ENCODE measurements at regions not wholly inside any gene's neighbourhood (a gene's known extent, or its start where the extent isn't known, plus 50 kb on each side); places are given as distances from the start of the nearest gene placed in this dataset.
"Not testable (repeated sequence)": the region's sequence is repeated elsewhere in the genome, so short reads cannot be mapped to it uniquely, and the experiment has no call there.

GRCh38 chr6:27633221-27633688 is 160.3 kb upstream of the ZNF184 start:
- CTCF ChIA-PET: interaction anchor here (0.5 kb wide), 1 partner anchor 506 kb away, joined by 3 read pairs; no protein-coding TSS in a partner anchor
- DNase-seq: peak in 2 of 3 donors; percentile 15 to 43
- peaks cover 17 to 78% (median 35%) of the 10 kb centered on the region in 5 experiments for H3K27me3 ChIP-seq (replicated peaks in 2 of 5; ENCODE audit: control insufficient read depth in 4 of 5, insufficient read depth in 5 of 5, low read length in 4 of 5)
- H3K4me1 ChIP-seq (ENCODE audit: control extremely low read depth in 1 of 4, control insufficient read depth in 4 of 4, insufficient read depth in 4 of 4, low read length in 3 of 4): peaks cover 0 to 13% (median 9%) of the 10 kb centered on the region in 4 experiments
- H3K27ac ChIP-seq (ENCODE audit: insufficient read depth in 1 of 2, low read depth in 1 of 2, low read length in 2 of 2, poor library complexity in 1 of 2, severe bottlenecking in 2 of 2); H3K36me3 ChIP-seq (ENCODE audit: control insufficient read depth in 4 of 4, insufficient read depth in 4 of 4, low read length in 3 of 4); H3K4me3 ChIP-seq (ENCODE audit: control insufficient read depth in 1 of 7, extremely low read depth in 1 of 7, insufficient read depth in 4 of 7, low read depth in 2 of 7, low read length in 6 of 7); POLR2A ChIA-PET: not testable (repeated sequence)
- peaks cover 2 to 23% (median 6%) of the 10 kb centered on the region in 5 experiments for H3K9me3 ChIP-seq (ENCODE audit: control extremely low read depth in 1 of 5, control insufficient read depth in 4 of 5, insufficient read depth in 2 of 5, low read depth in 1 of 5, low read length in 4 of 5)
- WGBS (ENCODE audit: insufficient coverage): 92% methylated on average over 2 of the region's 4 CpGs

GRCh38 chr6:27631609-27631916 is 158.7 kb upstream of the ZNF184 start:
- Histone ChIP-seq H3K9me3 (ENCODE audit: control extremely low read depth in 1 of 5, control insufficient read depth in 4 of 5, insufficient read depth in 2 of 5, low read depth in 1 of 5, low read length in 4 of 5) (peaks cover 2 to 23% (median 6%) of the 10 kb centered on the region in 5 experiments), H3K4me3 (ENCODE audit: control insufficient read depth in 1 of 7, extremely low read depth in 1 of 7, insufficient read depth in 4 of 7, low read depth in 2 of 7, low read length in 6 of 7) (peak overlapping the region in 1 of 7 experiments; percentile 74), H3K27ac (ENCODE audit: insufficient read depth in 1 of 2, low read depth in 1 of 2, low read length in 2 of 2, poor library complexity in 1 of 2, severe bottlenecking in 2 of 2) (no peak overlapping the region), H3K4me1 (ENCODE audit: control extremely low read depth in 1 of 4, control insufficient read depth in 4 of 4, insufficient read depth in 4 of 4, low read length in 3 of 4) (peaks cover 0 to 13% (median 9%) of the 10 kb centered on the region in 4 experiments), H3K36me3 (ENCODE audit: control insufficient read depth in 4 of 4, insufficient read depth in 4 of 4, low read length in 3 of 4) (no peaks in the 10 kb centered on the region), H3K27me3 (replicated peaks in 2 of 5; ENCODE audit: control insufficient read depth in 4 of 5, insufficient read depth in 5 of 5, low read length in 4 of 5) (peaks cover 17 to 82% (median 38%) of the 10 kb centered on the region in 5 experiments)
- CTCF ChIA-PET: interaction anchor here (1.0 to 1.5 kb wide), 3 partner anchors 12 to 64 kb away, joined by 3 to 5 read pairs (median 3); no protein-coding TSS in a partner anchor
- POLR2A ChIA-PET: no interaction called here
- WGBS (ENCODE audit: insufficient coverage): no CpG with 5 or more reads among the region's 1 CpG
- no peak for DNase-seq

DNA sequence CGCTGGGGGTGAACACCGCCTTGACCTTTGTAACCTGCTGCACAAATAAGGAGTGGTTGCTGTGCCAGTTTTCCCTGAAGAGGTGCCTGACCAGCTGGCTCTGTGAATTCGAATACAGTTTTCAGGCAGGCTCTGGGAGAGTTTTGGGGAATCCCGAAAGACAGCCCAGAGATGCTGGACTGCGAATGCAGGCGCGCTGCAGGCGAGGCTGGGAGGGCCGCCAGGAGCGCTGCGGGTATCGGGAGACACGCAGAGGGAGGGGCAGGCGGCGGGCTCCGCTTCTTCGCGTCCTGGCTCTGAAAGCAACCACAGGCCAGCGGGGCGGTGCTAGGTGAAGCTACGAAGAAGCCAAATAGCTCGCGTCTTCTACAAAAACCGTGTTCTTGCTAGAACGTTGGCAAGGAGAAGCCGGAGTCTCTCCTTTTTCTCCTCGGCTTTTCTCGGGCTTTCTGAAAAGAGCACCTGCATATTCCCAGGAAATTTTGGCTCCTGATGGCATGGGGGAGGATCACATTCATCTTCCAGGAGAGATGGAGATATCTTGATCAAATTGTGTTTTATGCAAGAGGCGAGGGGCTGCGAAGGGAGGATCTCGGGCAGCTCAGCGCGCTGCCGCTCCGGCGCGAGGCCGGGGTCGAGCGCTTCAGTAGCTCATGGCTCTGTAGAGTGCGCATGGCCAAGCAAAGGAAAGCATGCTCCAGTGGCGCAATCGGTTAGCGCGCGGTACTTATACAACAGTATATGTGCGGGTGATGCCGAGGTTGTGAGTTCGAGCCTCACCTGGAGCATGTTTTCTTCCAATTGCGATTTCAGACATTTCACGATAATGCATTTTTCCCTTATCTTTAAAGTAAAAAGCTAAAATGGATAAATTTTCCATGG is 158.1 kb upstream of the ZNF184 start:
- peaks cover 17 to 84% (median 38%) of the 10 kb centered on the region in 5 experiments for H3K27me3 ChIP-seq (replicated peaks in 2 of 5; ENCODE audit: control insufficient read depth in 4 of 5, insufficient read depth in 5 of 5, low read length in 4 of 5)
- WGBS (ENCODE audit: insufficient coverage): 4% methylated on average over 45 of the region's 51 CpGs
- H3K4me1 ChIP-seq (ENCODE audit: control extremely low read depth in 1 of 4, control insufficient read depth in 4 of 4, insufficient read depth in 4 of 4, low read length in 3 of 4): peaks cover 0 to 13% (median 9%) of the 10 kb centered on the region in 4 experiments
- ChIA-PET CTCF (interaction anchor here (1.0 to 1.5 kb wide), 3 partner anchors 11 to 64 kb away, joined by 3 to 5 read pairs (median 3); no protein-coding TSS in a partner anchor), POLR2A (no interaction called here)
- H3K9me3 ChIP-seq (ENCODE audit: control extremely low read depth in 1 of 5, control insufficient read depth in 4 of 5, insufficient read depth in 2 of 5, low read depth in 1 of 5, low read length in 4 of 5): peaks cover 2 to 23% (median 6%) of the 10 kb centered on the region in 5 experiments
- DNase-seq: peak; percentile 42 to 73 (median 63)
- peak overlapping the region in 1 of 2 experiments; percentile 49 for H3K27ac ChIP-seq (ENCODE audit: insufficient read depth in 1 of 2, low read depth in 1 of 2, low read length in 2 of 2, poor library complexity in 1 of 2, severe bottlenecking in 2 of 2)
- H3K4me3 ChIP-seq (ENCODE audit: control insufficient read depth in 1 of 7, extremely low read depth in 1 of 7, insufficient read depth in 4 of 7, low read depth in 2 of 7, low read length in 6 of 7): peak overlapping the region in 6 of 7 experiments; percentile 43 to 74 (median 54)
- H3K36me3 ChIP-seq (ENCODE audit: control insufficient read depth in 4 of 4, insufficient read depth in 4 of 4, low read length in 3 of 4): no peaks in the 10 kb centered on the region

- H3K36me3 ChIP-seq (ENCODE audit: control insufficient read depth in 4 of 4, insufficient read depth in 4 of 4, low read length in 3 of 4): no peaks in the 10 kb centered on the region
- ChIA-PET CTCF (interaction anchor here (1.1 to 1.5 kb wide), 2 partner anchors 12 to 27 kb away, joined by 3 to 4 read pairs; no protein-coding TSS in a partner anchor), POLR2A (no interaction called here)
- 90% methylated on average over 2 of the region's 3 CpGs for WGBS (ENCODE audit: insufficient coverage)
- H3K27ac ChIP-seq (ENCODE audit: insufficient read depth in 1 of 2, low read depth in 1 of 2, low read length in 2 of 2, poor library complexity in 1 of 2, severe bottlenecking in 2 of 2): no peak overlapping the region
- DNase-seq: no peak
- H3K27me3 ChIP-seq (replicated peaks in 2 of 5; ENCODE audit: control insufficient read depth in 4 of 5, insufficient read depth in 5 of 5, low read length in 4 of 5): peaks cover 3 to 76% (median 18%) of the 10 kb centered on the region in 5 experiments
- no peaks in the 10 kb centered on the region for H3K9me3 ChIP-seq (ENCODE audit: control extremely low read depth in 1 of 5, control insufficient read depth in 4 of 5, insufficient read depth in 2 of 5, low read depth in 1 of 5, low read length in 4 of 5)
- no peak overlapping the region for H3K4me3 ChIP-seq (ENCODE audit: control insufficient read depth in 1 of 7, extremely low read depth in 1 of 7, insufficient read depth in 4 of 7, low read depth in 2 of 7, low read length in 6 of 7)
- no peaks in the 10 kb centered on the region for H3K4me1 ChIP-seq (ENCODE audit: control extremely low read depth in 1 of 4, control insufficient read depth in 4 of 4, insufficient read depth in 4 of 4, low read length in 3 of 4)
These were observed 151.9 kb upstream of the ZNF184 start for GRCh38 chr6:27624694-27625262.

- Histone ChIP-seq H3K27ac (ENCODE audit: insufficient read depth in 1 of 2, low read depth in 1 of 2, low read length in 2 of 2, poor library complexity in 1 of 2, severe bottlenecking in 2 of 2) (no peak overlapping the region), H3K4me3 (ENCODE audit: control insufficient read depth in 1 of 7, extremely low read depth in 1 of 7, insufficient read depth in 4 of 7, low read depth in 2 of 7, low read length in 6 of 7) (no peak overlapping the region), H3K4me1 (ENCODE audit: control extremely low read depth in 1 of 4, control insufficient read depth in 4 of 4, insufficient read depth in 4 of 4, low read length in 3 of 4) (no peaks in the 10 kb centered on the region), H3K27me3 (replicated peaks in 2 of 5; ENCODE audit: control insufficient read depth in 4 of 5, insufficient read depth in 5 of 5, low read length in 4 of 5) (peaks cover 9 to 75% (median 29%) of the 10 kb centered on the region in 5 experiments), H3K9me3 (ENCODE audit: control extremely low read depth in 1 of 5, control insufficient read depth in 4 of 5, insufficient read depth in 2 of 5, low read depth in 1 of 5, low read length in 4 of 5) (peaks cover 0 to 1% (median 0%) of the 10 kb centered on the region in 5 experiments), H3K36me3 (ENCODE audit: control insufficient read depth in 4 of 4, insufficient read depth in 4 of 4, low read length in 3 of 4) (no peaks in the 10 kb centered on the region)
- ChIA-PET POLR2A (no interaction called here), CTCF (no interaction called here)
- DNase-seq: no peak
- WGBS (ENCODE audit: insufficient coverage): 83% methylated on average over 2 of the region's 3 CpGs
These were observed 150.2 kb upstream of the ZNF184 start for GRCh38 chr6:27623103-27623502.

DNA sequence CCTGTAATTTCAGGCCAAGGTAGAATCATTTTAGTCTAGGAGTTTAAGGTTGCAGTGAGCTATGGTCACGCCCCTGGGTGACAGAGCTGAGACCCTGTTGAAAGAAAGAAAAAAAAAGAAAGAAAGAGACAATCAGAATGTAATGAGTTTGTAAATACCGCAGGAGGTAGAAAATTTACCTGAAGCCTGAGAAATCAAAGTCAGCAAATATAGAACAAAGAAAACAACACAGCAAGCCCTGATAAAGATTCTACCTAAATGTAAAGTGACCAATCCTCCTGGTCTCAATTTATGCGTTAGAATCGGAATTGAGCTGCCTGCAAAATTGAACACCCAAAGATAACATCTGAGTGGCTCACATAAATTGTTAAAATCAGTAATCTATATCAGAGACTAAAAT is 146.5 kb upstream of the ZNF184 start:
- Histone ChIP-seq H3K4me3 (ENCODE audit: control insufficient read depth in 1 of 7, extremely low read depth in 1 of 7, insufficient read depth in 4 of 7, low read depth in 2 of 7, low read length in 6 of 7) (no peak overlapping the region), H3K27me3 (replicated peaks in 2 of 5; ENCODE audit: control insufficient read depth in 4 of 5, insufficient read depth in 5 of 5, low read length in 4 of 5) (peaks cover 11 to 90% (median 47%) of the 10 kb centered on the region in 5 experiments), H3K36me3 (ENCODE audit: control insufficient read depth in 4 of 4, insufficient read depth in 4 of 4, low read length in 3 of 4) (no peaks in the 10 kb centered on the region), H3K9me3 (ENCODE audit: control extremely low read depth in 1 of 5, control insufficient read depth in 4 of 5, insufficient read depth in 2 of 5, low read depth in 1 of 5, low read length in 4 of 5) (peaks cover 0 to 1% (median 0%) of the 10 kb centered on the region in 5 experiments), H3K4me1 (ENCODE audit: control extremely low read depth in 1 of 4, control insufficient read depth in 4 of 4, insufficient read depth in 4 of 4, low read length in 3 of 4) (peaks cover 0 to 7% (median 5%) of the 10 kb centered on the region in 4 experiments), H3K27ac (ENCODE audit: insufficient read depth in 1 of 2, low read depth in 1 of 2, low read length in 2 of 2, poor library complexity in 1 of 2, severe bottlenecking in 2 of 2) (no peak overlapping the region)
- CTCF ChIA-PET: interaction anchor here (0.8 to 1.9 kb wide), 3 partner anchors 8 to 11 kb away, joined by 3 to 7 read pairs (median 5); no protein-coding TSS in a partner anchor
- POLR2A ChIA-PET: no interaction called here
- 100% methylated on average over 1 of the region's 4 CpGs for WGBS (ENCODE audit: insufficient coverage)
- no peak for DNase-seq

Measured in common myeloid progenitor, CD34-positive (primary cell).